ENCODE measurements at regions not wholly inside any gene's neighbourhood (a gene's known extent, or its start where the extent isn't known, plus 50 kb on each side); places are given as distances from the start of the nearest gene placed in this dataset.

GRCh38 chr18:67845035-67845434 is 328.5 kb upstream of the DSEL start:
- no peak overlapping the region for H3K4me3 ChIP-seq (ENCODE audit: low read length)
- TF ChIP-seq, protein P1, sequence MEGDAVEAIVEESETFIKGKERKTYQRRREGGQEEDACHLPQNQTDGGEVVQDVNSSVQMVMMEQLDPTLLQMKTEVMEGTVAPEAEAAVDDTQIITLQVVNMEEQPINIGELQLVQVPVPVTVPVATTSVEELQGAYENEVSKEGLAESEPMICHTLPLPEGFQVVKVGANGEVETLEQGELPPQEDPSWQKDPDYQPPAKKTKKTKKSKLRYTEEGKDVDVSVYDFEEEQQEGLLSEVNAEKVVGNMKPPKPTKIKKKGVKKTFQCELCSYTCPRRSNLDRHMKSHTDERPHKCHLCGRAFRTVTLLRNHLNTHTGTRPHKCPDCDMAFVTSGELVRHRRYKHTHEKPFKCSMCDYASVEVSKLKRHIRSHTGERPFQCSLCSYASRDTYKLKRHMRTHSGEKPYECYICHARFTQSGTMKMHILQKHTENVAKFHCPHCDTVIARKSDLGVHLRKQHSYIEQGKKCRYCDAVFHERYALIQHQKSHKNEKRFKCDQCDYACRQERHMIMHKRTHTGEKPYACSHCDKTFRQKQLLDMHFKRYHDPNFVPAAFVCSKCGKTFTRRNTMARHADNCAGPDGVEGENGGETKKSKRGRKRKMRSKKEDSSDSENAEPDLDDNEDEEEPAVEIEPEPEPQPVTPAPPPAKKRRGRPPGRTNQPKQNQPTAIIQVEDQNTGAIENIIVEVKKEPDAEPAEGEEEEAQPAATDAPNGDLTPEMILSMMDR (conservative IDR thresholded peaks at IDR 0.05; ENCODE audit: low read length) = peak; percentile 27
- no peak for DNase-seq (ENCODE audit: low read depth)

DNA sequence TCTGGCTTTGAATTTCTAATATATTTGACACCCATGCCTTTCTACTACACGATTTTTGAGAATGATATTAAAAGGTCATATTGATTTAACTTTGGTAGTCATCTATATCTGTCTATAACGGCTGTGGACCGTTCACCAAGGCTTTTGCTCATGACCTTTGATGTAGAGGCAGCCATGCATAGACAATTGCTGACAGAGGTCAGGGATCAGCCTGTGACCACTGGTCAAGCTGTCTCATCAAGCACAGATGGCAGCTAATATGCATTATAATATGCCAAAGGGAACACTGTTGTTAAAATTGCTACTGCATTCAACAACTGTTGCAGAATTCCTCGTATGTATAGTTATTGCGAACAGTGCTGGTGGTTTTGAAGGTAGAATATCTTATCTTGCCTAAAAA is 323.9 kb upstream of the DSEL start:
- TF ChIP-seq, protein P1 (conservative IDR thresholded peaks at IDR 0.05; ENCODE audit: low read length) = no peak
- no peak for DNase-seq (ENCODE audit: low read depth)
- no peak overlapping the region for H3K4me3 ChIP-seq (ENCODE audit: low read length)

DNA sequence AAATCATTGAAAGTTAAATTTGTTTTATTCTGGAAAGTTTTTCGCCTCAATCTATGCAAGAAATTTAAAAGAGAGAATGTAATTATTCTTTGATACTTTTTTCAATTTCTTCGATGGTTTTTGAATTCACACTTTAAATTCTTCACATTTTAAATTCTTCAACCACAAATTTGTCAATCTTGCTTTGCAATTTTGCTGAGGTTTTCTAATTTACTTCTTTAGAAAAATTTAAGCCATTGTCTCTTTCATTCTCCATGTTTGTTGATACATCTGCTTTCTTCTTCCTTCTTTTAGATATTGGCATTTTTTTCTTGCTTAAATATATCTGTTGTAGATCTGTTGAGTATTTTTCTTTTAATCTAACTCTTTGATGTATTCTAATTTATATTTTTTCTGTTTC is 301.9 kb upstream of the DSEL start:
- DNase-seq (ENCODE audit: low read depth) = no peak
- H3K4me3 ChIP-seq (ENCODE audit: low read length) = no peak overlapping the region
- TF ChIP-seq, protein P1 (conservative IDR thresholded peaks at IDR 0.05; ENCODE audit: low read length) = no peak

- H3K4me3 ChIP-seq (ENCODE audit: low read length) = no peak overlapping the region
- no peak for DNase-seq (ENCODE audit: low read depth)
- TF ChIP-seq, protein P1 (conservative IDR thresholded peaks at IDR 0.05; ENCODE audit: low read length) = no peak
Observed at GRCh38 chr18:67815280-67815679, 298.8 kb upstream of the DSEL start.

DNA sequence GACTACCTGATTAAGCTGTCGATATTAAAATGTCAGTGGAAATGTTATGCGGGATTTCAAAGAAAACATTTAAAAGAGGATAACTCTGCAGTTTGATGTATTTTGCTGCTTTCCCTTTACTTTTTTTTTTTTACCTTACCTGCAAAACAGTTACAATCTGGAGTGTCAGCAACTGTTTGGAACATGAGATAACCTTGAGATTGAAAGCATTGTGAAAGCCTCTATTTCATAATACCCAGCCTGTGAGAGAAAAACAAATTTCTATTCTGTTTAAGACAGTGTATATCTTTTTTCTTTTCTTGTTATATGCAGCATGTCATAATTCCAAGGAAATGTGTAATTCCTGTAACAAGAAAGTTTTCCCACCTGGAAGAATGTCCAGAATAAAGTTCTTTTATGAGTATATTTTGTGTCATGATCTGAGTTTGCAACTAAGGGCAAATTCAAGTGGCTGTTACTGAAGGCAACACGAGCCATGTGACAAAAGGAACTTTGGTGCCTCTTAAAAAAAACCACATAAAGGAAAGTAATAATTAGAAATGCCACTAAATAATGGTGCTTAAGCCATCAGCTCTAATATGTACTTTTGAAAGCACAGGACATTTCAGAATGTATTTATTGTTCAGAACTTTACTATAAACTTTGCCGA is 297.0 kb upstream of the DSEL start:
- TF ChIP-seq, protein P1 (conservative IDR thresholded peaks at IDR 0.05; ENCODE audit: low read length) = no peak
- DNase-seq (ENCODE audit: low read depth) = no peak
- H3K4me3 ChIP-seq (ENCODE audit: low read length) = no peak overlapping the region

DNA sequence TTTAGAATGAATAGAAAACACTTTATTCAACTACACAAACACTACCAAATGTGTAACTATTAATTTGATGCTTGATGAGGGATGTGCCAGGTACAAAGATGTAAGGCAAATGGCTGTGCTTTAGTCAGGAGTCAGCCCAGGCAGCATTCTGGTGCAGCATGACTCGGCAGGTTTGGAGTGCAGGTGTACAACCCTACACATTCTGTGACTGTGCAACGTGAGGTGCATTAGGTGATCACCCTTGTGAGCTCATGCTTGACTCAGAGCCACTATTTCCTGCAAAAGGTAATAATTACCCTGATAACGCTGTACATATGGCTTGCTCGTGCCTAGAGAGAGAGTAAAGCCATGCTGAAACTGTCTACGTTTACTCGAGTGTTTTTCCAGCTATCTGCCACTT is 288.7 kb upstream of the DSEL start:
- TF ChIP-seq, protein P1 (conservative IDR thresholded peaks at IDR 0.05; ENCODE audit: low read length) = no peak
- no peak for DNase-seq (ENCODE audit: low read depth)
- H3K4me3 ChIP-seq (ENCODE audit: low read length) = no peak overlapping the region

- TF ChIP-seq, protein P1 (conservative IDR thresholded peaks at IDR 0.05; ENCODE audit: low read length) = no peak
- no peak overlapping the region for H3K4me3 ChIP-seq (ENCODE audit: low read length)
- peak; percentile 61 for DNase-seq (ENCODE audit: low read depth)
Observed at GRCh38 chr18:67794521-67794920, 278.0 kb upstream of the DSEL start.
